Suprapubic skin (tissue), 3 donors: ENCODE measurements at regions not wholly inside any gene's neighbourhood (a gene's known extent, or its start where the extent isn't known, plus 50 kb on each side); places are given as distances from the start of the nearest gene placed in this dataset.

Experiments
- CTCF ChIP-seq, 2 donors: fragments of 200-600 bp in 1 of 2; fragments of 450-650 bp in 1 of 2; sonication (generic) in 1 of 2; IDR thresholded peaks; one replicate each; pipeline ENCODE4 v1.5.1; 2016 to 2019; ENCODE audit warnings: antibody characterized with exemption in 2 of 2, mild to moderate bottlenecking in 1 of 2, moderate library complexity in 1 of 2
- EP300 ChIP-seq: sonication (generic); formaldehyde crosslinking; IDR thresholded peaks from one replicate; pipeline ENCODE4 v1.6.1; 2017; ENCODE audit warnings: antibody characterized with exemption
- POLR2A ChIP-seq, 2 donors: fragments of 450-650 bp; IDR thresholded peaks; one replicate each; pipeline ENCODE4 v1.6.1; 2017; ENCODE audit warnings: antibody characterized with exemption in 2 of 2, mild to moderate bottlenecking in 2 of 2, moderate library complexity in 2 of 2

- TF ChIP-seq CTCF (IDR thresholded peaks at IDR 0.05) (no peak), EP300 (no peak), POLR2A (IDR thresholded peaks at IDR 0.05) (no peak)
Observed at GRCh38 chr3:105953831-105954230, 85.0 kb upstream of the CBLB start.
